HG02973 (cell line): ENCODE measurements at regions not wholly inside any gene's neighbourhood (a gene's known extent, or its start where the extent isn't known, plus 50 kb on each side); places are given as distances from the start of the nearest gene placed in this dataset.

Source experiments
- ATAC-seq: cut with Tn5 transposase; IDR thresholded peaks from one replicate; pipeline ENCODE4 v1.9.1; 2021; ENCODE audit warnings: moderate library complexity; ENCODE audit not compliant: unreplicated experiment

GRCh38 chr4:1512738-1513660 is 106.8 kb upstream of the NKX1-1 start:
- ATAC-seq, result no peak

DNA sequence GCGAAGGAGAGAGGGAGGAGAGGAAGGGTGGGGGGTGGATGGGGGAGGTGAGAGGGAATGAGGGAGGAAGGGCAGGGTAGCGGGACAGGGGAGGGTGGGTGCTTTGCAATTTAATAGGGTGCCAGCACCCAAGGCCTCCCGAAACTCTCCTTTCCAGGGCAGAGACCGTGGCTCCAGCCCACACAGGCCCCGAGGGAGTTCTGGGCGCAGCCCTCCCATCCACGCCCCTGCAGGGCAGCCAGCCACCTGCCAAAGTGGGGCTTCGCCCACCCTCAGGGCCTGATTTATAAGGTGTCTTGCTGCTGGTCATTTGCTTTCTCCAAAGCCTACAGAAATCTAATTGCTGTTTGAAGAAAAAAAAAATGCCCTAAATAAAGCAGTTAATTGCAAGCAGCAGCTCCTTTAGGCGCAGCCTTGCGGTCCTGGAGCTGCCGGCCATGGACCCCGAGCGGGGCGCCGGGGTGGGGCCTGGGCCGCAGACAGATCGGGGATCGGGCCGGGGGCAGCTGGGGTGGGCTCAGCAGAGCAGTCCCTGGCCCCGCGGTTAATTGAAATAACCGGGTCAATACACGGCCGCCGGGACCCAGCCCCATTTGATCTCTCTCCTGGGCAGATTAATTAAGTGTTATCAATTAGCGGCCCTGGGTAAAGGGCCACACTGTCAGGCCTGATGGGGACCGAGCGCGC is 106.0 kb upstream of the NKX1-1 start:
- ATAC-seq, result no peak

- ATAC-seq, result no peak
These were observed 105.3 kb upstream of the NKX1-1 start for GRCh38 chr4:1511441-1512041.

GRCh38 chr4:1510931-1511330 is 104.7 kb upstream of the NKX1-1 start:
- ATAC-seq, result no peak

DNA sequence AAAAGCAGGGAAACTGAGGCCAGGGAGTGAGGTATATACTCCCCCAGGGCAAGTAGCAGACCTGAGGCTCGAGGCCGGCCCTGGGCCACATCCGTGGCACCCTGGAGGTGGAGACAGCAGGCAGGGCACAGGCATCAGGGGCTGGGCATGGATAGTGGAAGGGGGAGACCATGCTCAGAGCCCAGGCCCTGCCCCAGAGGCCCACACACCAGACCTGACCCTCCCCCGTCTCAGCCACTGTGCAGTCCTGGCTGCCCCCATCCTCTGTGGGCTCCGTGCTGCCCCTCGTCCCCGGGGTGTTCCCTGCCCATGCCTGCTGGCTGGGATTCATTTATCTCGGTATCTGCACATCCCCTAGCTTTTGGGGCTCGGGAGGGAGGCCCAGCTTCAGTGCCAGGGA is 103.1 kb upstream of the NKX1-1 start:
- ATAC-seq, result no peak

- no peak for ATAC-seq
These were observed 102.2 kb upstream of the NKX1-1 start for GRCh38 chr4:1508161-1509160.

DNA sequence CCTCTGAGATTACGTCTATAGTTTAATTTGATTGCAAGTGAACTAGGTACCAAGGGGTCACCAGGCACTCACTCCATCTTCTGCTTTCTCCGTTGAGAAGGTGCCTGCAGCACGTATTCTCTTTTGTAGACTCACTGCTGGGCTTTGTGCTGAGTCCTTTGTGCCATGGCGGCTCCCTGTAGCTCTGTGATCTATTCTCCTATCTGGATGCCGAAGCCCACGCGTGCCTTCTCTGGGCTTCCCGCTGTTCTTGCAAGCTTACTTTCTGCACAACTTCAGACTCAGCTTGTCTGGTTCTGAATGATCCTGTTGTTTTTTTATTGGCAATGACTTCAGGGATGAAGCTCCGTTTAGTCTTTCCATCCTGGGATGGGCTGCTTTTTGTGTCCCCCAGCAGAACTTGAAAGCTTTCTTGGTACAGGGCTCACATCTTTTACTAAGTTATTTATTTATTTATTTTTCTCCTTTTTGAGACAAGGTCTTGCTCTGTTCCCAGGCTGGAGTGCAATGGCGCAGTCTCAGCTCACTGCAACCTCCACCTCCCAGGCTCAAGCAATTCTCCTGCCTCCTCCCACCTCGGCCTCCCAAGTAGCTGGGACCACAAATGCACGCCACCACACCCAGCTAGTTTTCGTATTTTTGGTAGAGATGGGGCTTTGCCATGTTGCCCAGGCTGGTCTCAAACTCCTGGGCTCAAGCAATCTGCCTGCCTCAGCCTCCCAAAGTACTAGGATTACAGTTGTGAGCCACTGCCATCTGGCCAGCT is 100.9 kb upstream of the NKX1-1 start:
- ATAC-seq, result no peak

GRCh38 chr4:1505511-1506460 is 99.5 kb upstream of the NKX1-1 start:
- no peak for ATAC-seq

- ATAC-seq, result no peak
These were observed 98.6 kb upstream of the NKX1-1 start for GRCh38 chr4:1504595-1505500.

GRCh38 chr4:1503583-1504471 is 97.6 kb upstream of the NKX1-1 start:
- ATAC-seq, result no peak

DNA sequence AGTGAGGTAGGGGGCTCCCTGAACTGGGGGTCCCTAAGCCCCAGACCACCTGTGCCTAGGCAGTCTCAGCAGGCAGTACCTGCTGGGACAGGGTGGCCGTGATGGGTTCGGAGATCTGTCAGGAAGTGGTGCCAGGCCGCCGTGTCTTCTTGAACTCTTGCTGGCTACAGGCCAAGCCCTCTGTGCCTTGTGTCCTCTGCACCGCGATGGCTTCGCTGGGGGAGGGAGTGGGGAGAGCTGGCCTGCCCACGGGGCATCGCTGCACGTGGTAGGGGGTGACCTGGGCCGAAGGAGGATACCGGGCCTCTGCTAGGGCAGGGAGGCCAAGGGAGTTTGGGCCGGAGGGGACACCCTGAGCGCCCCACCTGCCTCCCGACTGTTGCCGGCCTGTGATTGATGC is 96.7 kb upstream of the NKX1-1 start:
- no peak for ATAC-seq

DNA sequence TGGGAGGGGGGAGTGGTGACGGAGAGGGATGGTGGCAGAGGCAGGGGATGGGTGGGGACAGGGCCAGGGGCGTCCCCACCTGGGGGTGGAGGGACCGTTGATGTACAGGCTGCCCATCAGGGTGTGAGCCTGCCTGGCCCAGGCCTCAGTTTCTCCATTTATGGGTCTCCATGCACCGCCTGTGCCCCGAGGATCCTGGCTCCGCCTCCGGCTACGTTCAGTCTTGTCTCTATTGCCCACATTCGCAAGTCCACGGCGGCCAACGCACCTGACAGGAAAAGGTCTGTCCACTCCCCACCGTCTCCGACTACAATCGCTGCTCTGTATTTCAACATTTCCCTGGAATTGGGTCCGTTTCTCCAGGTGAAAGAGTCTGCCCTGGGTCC is 96.3 kb upstream of the NKX1-1 start:
- ATAC-seq, result no peak

- no peak for ATAC-seq
These were observed 95.7 kb upstream of the NKX1-1 start for GRCh38 chr4:1501754-1502500.

DNA sequence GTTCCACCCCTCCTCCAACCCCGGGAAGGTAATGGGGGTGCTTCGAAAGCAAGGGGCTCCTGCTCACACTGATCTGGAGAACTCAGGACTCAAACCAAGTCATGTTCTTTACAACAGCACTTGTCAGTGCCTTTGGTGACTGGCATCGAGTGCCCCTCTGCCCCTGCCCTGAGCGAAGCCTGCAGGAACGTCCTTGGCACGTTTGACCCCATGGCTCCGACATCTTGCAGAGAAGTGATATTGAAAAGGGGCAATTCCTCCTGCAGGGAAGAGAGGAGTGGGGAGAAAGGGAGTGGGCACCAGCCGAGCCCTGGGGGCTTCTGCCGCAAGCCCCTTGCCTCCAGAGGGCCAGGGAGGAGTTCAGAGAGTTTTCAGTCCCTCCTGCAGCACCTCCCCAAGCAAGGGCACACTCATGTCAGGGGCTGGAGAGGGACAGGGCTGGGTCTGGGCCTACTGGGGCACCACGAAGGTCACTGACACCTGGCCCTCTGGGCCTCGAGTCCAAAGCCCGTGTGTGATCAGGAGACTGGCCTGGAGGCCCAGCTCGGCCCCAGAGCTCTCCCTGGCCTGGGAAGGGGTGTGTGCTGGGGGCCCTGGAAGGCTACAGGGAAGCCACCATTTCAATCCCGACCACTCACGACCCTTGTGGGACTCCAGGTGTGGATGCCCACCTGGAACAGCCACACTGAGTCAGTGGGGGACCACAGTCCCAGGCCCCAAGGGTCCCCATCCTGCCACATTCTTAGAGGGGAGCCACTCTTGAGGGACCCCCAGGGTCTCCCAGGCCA is 94.9 kb upstream of the NKX1-1 start:
- ATAC-seq, result no peak

GRCh38 chr4:1500231-1500965 is 94.2 kb upstream of the NKX1-1 start:
- ATAC-seq, result no peak
